ENCODE measurements at regions not wholly inside any gene's neighbourhood (a gene's known extent, or its start where the extent isn't known, plus 50 kb on each side); places are given as distances from the start of the nearest gene placed in this dataset.

- DNase-seq (ENCODE audit: low read depth in 1 of 2, low spot score in 2 of 2) (no peak), FAIRE-seq (no peak)
- no peaks in the 10 kb centered on the region for H3K9me3 ChIP-seq (ENCODE audit: insufficient read depth in 2 of 2, low read depth in 1 of 2, low read length in 1 of 2)
- H3K36me3 ChIP-seq (ENCODE audit: control insufficient read depth in 2 of 4, insufficient read depth in 4 of 4, low read length in 3 of 4) = no peaks in the 10 kb centered on the region
- no peak overlapping the region for H2BK20ac ChIP-seq (ENCODE audit: low read length)
- H2BK120ac ChIP-seq (replicated peaks; ENCODE audit: low read depth, low read length) = no peak overlapping the region
- no peaks in the 10 kb centered on the region for H3K27me3 ChIP-seq (replicated peaks in 1 of 4; ENCODE audit: control insufficient read depth in 3 of 4, extremely low read depth in 1 of 4, insufficient read depth in 3 of 4, low read length in 3 of 4)
- H3K14ac ChIP-seq (ENCODE audit: insufficient read length) = no peak overlapping the region
- no peak overlapping the region for H2BK15ac ChIP-seq (ENCODE audit: low read length)
- no peak overlapping the region for H4K8ac ChIP-seq (ENCODE audit: extremely low read depth, insufficient read depth, low read length)
- TF ChIP-seq SAP30 (IDR thresholded peaks at IDR 0.05; ENCODE audit: insufficient read depth, insufficient replicate concordance, low read length) (no peak), KDM4A (IDR thresholded peaks at IDR 0.05; ENCODE audit: low read depth, low read length, severe bottlenecking) (no peak), RAD21 (IDR thresholded peaks at IDR 0.05 in 1 of 2, conservative IDR thresholded peaks at IDR 0.05 in 1 of 2; ENCODE audit: low read depth in 2 of 2, low read length in 2 of 2) (peak; percentile 64 to 70)
- TF ChIP-seq, protein P1, sequence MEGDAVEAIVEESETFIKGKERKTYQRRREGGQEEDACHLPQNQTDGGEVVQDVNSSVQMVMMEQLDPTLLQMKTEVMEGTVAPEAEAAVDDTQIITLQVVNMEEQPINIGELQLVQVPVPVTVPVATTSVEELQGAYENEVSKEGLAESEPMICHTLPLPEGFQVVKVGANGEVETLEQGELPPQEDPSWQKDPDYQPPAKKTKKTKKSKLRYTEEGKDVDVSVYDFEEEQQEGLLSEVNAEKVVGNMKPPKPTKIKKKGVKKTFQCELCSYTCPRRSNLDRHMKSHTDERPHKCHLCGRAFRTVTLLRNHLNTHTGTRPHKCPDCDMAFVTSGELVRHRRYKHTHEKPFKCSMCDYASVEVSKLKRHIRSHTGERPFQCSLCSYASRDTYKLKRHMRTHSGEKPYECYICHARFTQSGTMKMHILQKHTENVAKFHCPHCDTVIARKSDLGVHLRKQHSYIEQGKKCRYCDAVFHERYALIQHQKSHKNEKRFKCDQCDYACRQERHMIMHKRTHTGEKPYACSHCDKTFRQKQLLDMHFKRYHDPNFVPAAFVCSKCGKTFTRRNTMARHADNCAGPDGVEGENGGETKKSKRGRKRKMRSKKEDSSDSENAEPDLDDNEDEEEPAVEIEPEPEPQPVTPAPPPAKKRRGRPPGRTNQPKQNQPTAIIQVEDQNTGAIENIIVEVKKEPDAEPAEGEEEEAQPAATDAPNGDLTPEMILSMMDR (IDR thresholded peaks at IDR 0.05; ENCODE audit: control extremely low read depth in 1 of 3, insufficient read depth in 1 of 3, low read depth in 1 of 3, low read length in 3 of 3) = peak; percentile 38 to 54 (median 42)
- H3K18ac ChIP-seq (ENCODE audit: extremely low read depth, low read length) = no peak overlapping the region
- no peak overlapping the region for H4K5ac ChIP-seq (ENCODE audit: insufficient read length, low read depth, low read length)
- no peaks in the 10 kb centered on the region for H3K79me1 ChIP-seq (ENCODE audit: low read depth, low read length)
- no peaks in the 10 kb centered on the region; the same call in 1 of the 2 replicates for H3K23me2 ChIP-seq (ENCODE audit: low read depth, low read length)
- CTCF ChIA-PET (ENCODE audit: partially characterized antibody) = interaction anchor here (0.6 to 5.2 kb wide), 68 partner anchors 11 to 1602 kb away, joined by 3 to 44 read pairs (median 4); partner anchors contain the start of gene SEMA6D
- H3K4me3 ChIP-seq (ENCODE audit: extremely low read depth in 1 of 4, insufficient read depth in 2 of 4, low read depth in 3 of 4, low read length in 4 of 4) = no peak overlapping the region
- no peak overlapping the region for H3K9ac ChIP-seq (replicated peaks in 1 of 4; ENCODE audit: extremely low read depth in 1 of 4, low read depth in 3 of 4, low read length in 3 of 4)
- no peaks in the 10 kb centered on the region for H3K79me2 ChIP-seq (ENCODE audit: control insufficient read depth in 1 of 2, insufficient read depth in 2 of 2, low read length in 2 of 2)
- POLR2A ChIA-PET (ENCODE audit: partially characterized antibody) = no interaction called here
- no peak overlapping the region for H2AK5ac ChIP-seq (ENCODE audit: low read depth, low read length)
- H3K56ac ChIP-seq (replicated peaks; ENCODE audit: insufficient read length, low read depth, low read length) = no peak overlapping the region
- H3K4ac ChIP-seq (replicated peaks; ENCODE audit: insufficient read length, low read depth, low read length) = no peak overlapping the region
- H2AFZ ChIP-seq (ENCODE audit: low read length) = no peak overlapping the region
- H3K4me2 ChIP-seq (ENCODE audit: insufficient read depth in 1 of 2, low read depth in 2 of 2, low read length in 2 of 2) = no peak overlapping the region
- H3K27ac ChIP-seq (ENCODE audit: low read depth, low read length) = no peak overlapping the region
- WGBS, 2 experiments (ENCODE audit: extremely low coverage in 1 of 2, insufficient coverage in 1 of 2, insufficient read length in 1 of 2, insufficient replicate concordance in 2 of 2, low coverage in 1 of 2, low lambda C conversion rate in 2 of 2, missing lambda C conversion rate in 1 of 2) = 75% methylated on average over 1 of the region's 1 CpG; no CpG with 5 or more reads in 1 of the 2 experiments
- no peaks in the 10 kb centered on the region for H4K20me1 ChIP-seq (replicated peaks in 1 of 2; ENCODE audit: control insufficient read depth in 1 of 2, insufficient read depth in 2 of 2, low read length in 2 of 2)
- H4K91ac ChIP-seq (replicated peaks; ENCODE audit: insufficient read length, low read length) = no peak overlapping the region
- H3K23ac ChIP-seq (ENCODE audit: insufficient read length) = no peak overlapping the region
- H3K4me1 ChIP-seq (replicated peaks in 1 of 4; ENCODE audit: control insufficient read depth in 3 of 4, insufficient read depth in 4 of 4, low read length in 3 of 4) = no peaks in the 10 kb centered on the region
- no peak overlapping the region for H2BK12ac ChIP-seq (ENCODE audit: low read depth, low read length)
- H2BK5ac ChIP-seq (ENCODE audit: low read depth, low read length) = no peak overlapping the region
Observed at GRCh38 chr15:47988564-47988963, 132.2 kb upstream of the SLC24A5 start.
